LNCAP (cell line): ENCODE measurements at regions not wholly inside any gene's neighbourhood (a gene's known extent, or its start where the extent isn't known, plus 50 kb on each side); places are given as distances from the start of the nearest gene placed in this dataset.

ENCODE experiments used
- TF ChIP-seq, protein P1 (sequence below): fragments of 450-650 bp; IDR thresholded peaks from 2 replicates; pipeline ENCODE4 v1.5.1; 2017; ENCODE audit warnings: mild to moderate bottlenecking

- TF ChIP-seq, protein P1, sequence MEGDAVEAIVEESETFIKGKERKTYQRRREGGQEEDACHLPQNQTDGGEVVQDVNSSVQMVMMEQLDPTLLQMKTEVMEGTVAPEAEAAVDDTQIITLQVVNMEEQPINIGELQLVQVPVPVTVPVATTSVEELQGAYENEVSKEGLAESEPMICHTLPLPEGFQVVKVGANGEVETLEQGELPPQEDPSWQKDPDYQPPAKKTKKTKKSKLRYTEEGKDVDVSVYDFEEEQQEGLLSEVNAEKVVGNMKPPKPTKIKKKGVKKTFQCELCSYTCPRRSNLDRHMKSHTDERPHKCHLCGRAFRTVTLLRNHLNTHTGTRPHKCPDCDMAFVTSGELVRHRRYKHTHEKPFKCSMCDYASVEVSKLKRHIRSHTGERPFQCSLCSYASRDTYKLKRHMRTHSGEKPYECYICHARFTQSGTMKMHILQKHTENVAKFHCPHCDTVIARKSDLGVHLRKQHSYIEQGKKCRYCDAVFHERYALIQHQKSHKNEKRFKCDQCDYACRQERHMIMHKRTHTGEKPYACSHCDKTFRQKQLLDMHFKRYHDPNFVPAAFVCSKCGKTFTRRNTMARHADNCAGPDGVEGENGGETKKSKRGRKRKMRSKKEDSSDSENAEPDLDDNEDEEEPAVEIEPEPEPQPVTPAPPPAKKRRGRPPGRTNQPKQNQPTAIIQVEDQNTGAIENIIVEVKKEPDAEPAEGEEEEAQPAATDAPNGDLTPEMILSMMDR, result no peak
Observed at GRCh38 chr6:92259171-92259570, 1160.2 kb downstream of the EPHA7 start.

GRCh38 chr6:92243315-92243714, 1176.0 kb downstream of the EPHA7 start:
- TF ChIP-seq, protein P1, result no peak

DNA sequence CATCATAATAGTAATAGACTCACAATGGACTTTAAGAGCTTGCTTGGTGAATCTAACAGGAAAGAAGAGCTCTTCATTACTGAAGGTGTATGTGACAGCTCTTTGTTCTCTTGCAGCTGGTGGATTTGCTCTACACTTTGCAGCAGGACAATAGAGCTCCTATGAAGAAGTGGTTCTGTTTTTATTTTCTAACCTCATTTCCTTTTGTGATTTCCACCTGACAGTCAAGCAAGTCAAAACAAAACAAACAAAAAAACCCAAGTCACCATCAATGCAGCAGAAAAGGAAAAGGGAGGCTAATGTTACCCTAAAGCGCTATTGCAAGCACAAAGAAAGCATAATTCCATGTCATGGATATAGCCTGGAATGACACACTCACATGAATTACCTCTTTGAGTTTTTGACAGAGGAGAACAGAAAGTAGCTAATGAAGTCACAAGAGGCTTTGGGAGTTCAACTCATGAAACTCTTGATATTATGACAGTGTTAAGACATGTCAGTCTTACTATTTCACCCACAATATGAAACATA, 1188.1 kb downstream of the EPHA7 start:
- TF ChIP-seq, protein P1, result no peak

GRCh38 chr6:92216717-92217116, 1202.6 kb downstream of the EPHA7 start:
- TF ChIP-seq, protein P1, result no peak

- TF ChIP-seq, protein P1, result no peak
Observed at GRCh38 chr6:92201618-92202017, 1217.7 kb downstream of the EPHA7 start.

DNA sequence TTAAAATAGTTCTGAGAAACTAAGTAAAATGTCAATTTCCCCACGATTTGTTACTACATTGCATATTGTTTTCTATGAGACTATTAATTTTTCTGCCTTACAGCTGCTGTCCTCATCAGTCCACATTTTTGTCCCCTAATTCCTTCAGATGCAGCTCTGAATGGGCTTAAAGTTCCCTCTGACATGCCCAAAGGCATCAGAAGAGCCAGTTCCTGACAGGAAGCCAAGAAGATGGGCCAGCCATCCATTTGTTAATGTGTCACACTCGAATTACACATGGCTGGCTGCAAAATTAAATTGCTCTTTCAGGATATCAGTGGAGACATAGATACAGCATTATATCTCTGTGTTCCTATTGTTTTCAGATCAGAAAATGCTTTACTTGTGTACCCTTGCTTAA, 1223.0 kb downstream of the EPHA7 start:
- TF ChIP-seq, protein P1, result no peak

- TF ChIP-seq, protein P1, result no peak
Observed at GRCh38 chr6:92195796-92196195, 1223.6 kb downstream of the EPHA7 start.

GRCh38 chr6:92188016-92188415, 1231.3 kb downstream of the EPHA7 start:
- TF ChIP-seq, protein P1, result no peak
